ENCODE measurements at regions not wholly inside any gene's neighbourhood (a gene's known extent, or its start where the extent isn't known, plus 50 kb on each side); places are given as distances from the start of the nearest gene placed in this dataset.
A peak's percentile ranks its signal among the peaks of the same experiment; 100 is the strongest.

DNA sequence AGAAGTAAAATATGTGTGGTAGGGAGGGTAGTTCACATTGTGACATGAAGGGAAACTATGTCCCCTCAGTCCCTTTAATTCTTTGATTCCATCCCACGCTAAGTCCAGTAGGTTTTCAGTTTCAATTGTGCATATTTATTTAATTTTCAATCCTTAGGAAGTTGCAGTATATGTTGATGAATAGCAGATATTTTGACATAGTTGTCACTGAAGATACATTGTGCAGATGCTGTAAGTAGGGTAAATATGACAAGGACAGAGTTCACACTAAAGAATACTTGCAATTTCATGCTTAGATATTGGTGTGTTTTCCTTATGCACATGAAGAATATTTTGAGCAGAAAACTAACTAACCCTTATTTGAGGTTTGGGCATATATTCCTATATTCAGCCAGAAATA, 595.4 kb upstream of the MIR17HG start:
- CTCF ChIA-PET (ENCODE audit: low intra/inter-chr PET ratio), result no interaction called here
- in situ Hi-C loops (cut with MboI), result no loop called here
- 0 out of 2 replicates have a peak, but pooled peaks have one; percentile 1 for TF ChIP-seq CEBPZ (IDR thresholded peaks at IDR 0.05; ENCODE audit: borderline replicate concordance, low read depth, low read length)
- TF ChIP-seq ZNF77 (CRISPR knock-in tag; IDR thresholded peaks at IDR 0.05), result 0 out of 2 replicates have a peak, but pooled peaks have one; percentile 55
- TF ChIP-seq, protein P1, sequence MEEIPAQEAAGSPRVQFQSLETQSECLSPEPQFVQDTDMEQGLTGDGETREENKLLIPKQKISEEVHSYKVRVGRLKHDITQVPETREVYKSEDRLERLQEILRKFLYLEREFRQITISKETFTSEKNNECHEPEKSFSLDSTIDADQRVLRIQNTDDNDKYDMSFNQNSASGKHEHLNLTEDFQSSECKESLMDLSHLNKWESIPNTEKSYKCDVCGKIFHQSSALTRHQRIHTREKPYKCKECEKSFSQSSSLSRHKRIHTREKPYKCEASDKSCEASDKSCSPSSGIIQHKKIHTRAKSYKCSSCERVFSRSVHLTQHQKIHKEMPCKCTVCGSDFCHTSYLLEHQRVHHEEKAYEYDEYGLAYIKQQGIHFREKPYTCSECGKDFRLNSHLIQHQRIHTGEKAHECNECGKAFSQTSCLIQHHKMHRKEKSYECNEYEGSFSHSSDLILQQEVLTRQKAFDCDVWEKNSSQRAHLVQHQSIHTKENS (CRISPR knock-in tag; IDR thresholded peaks at IDR 0.05), result peak; percentile 62; the same call in 1 of the 2 replicates
- TF ChIP-seq ZBTB5 (IDR thresholded peaks at IDR 0.05), result no peak
- peak in 1 of 2 experiments; percentile 50; a peak in 1 of 4 replicates for TF ChIP-seq NONO (IDR thresholded peaks at IDR 0.05; ENCODE audit: low read depth in 2 of 2, low read length in 1 of 2)
- peak; percentile 60 for TF ChIP-seq FUS (optimal IDR thresholded peaks at IDR 0.05; ENCODE audit: low read depth, low read length)
- TF ChIP-seq, protein P2, sequence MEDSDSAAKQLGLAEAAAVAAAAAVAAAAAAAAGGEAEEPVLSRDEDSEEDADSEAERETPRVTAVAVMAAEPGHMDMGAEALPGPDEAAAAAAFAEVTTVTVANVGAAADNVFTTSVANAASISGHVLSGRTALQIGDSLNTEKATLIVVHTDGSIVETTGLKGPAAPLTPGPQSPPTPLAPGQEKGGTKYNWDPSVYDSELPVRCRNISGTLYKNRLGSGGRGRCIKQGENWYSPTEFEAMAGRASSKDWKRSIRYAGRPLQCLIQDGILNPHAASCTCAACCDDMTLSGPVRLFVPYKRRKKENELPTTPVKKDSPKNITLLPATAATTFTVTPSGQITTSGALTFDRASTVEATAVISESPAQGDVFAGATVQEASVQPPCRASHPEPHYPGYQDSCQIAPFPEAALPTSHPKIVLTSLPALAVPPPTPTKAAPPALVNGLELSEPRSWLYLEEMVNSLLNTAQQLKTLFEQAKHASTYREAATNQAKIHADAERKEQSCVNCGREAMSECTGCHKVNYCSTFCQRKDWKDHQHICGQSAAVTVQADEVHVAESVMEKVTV (CRISPR knock-in tag; IDR thresholded peaks at IDR 0.05), result peak; percentile 11; the same call in 1 of the 2 replicates
- no peak for TF ChIP-seq WHSC1 (IDR thresholded peaks at IDR 0.05; ENCODE audit: low read length)
- TF ChIP-seq ETS1 (conservative IDR thresholded peaks at IDR 0.05; ENCODE audit: control insufficient read depth, low read depth, low read length), result no peak

More for the DNA sequence above, 595.4 kb upstream of the MIR17HG start:
- WGBS (ENCODE audit: insufficient coverage, low coverage, missing lambda C conversion rate), result 3% methylated on average over 1 of the region's 1 CpG
- Histone ChIP-seq H3K4me2 (ENCODE audit: insufficient read depth, low read length) (no peak overlapping the region), H3K9me3 (replicated peaks; ENCODE audit: control insufficient read depth, insufficient read depth, low read depth, low read length) (no peaks in the 10 kb centered on the region; the same call in none of the 2 replicates), H3K9me1 (ENCODE audit: control insufficient read depth, insufficient read depth, low read length) (no peaks in the 10 kb centered on the region), H3K4me1 (replicated peaks in 1 of 2; ENCODE audit: control insufficient read depth in 2 of 2, insufficient read depth in 2 of 2, low read length in 2 of 2) (no peaks in the 10 kb centered on the region), H3K4me3 (no peak overlapping the region), H3K9ac (ENCODE audit: insufficient read depth in 1 of 2, low read depth in 2 of 2, low read length in 2 of 2) (no peak overlapping the region), H3K27me3 (ENCODE audit: control insufficient read depth in 2 of 2, insufficient read depth in 2 of 2, low read length in 2 of 2) (no peaks in the 10 kb centered on the region), H2AFZ (ENCODE audit: low read depth, low read length) (no peak overlapping the region), H3K36me3 (ENCODE audit: control insufficient read depth, insufficient read depth, low read length) (no peaks in the 10 kb centered on the region), H4K20me1 (replicated peaks; ENCODE audit: control insufficient read depth, insufficient read depth, low read length) (no peaks in the 10 kb centered on the region), H3K27ac (ENCODE audit: extremely low read depth, low read depth, low read length) (no peak overlapping the region), H3K79me2 (ENCODE audit: control insufficient read depth, insufficient read depth, low read length) (no peaks in the 10 kb centered on the region)
- intact Hi-C loops (cut with micrococcal nuclease), result no loop called here
- no peak for FAIRE-seq
- no peak for ATAC-seq
- POLR2A ChIA-PET, result no interaction called here
- DNase-seq (ENCODE audit: extremely low read depth in 1 of 4, low spot score in 3 of 4), result no peak
- no TSS peak for BruUV-seq (replicated peaks)

Measured in K562 (cell line).